ENCODE measurements at regions not wholly inside any gene's neighbourhood (a gene's known extent, or its start where the extent isn't known, plus 50 kb on each side); places are given as distances from the start of the nearest gene placed in this dataset.

GRCh38 chr11:127806501-127806900, 780.9 kb downstream of the ETS1 start (continued):
- TF ChIP-seq ZNF462 (CRISPR knock-in tag; IDR thresholded peaks at IDR 0.05) (no peak), ZNF331 (CRISPR knock-in tag; IDR thresholded peaks at IDR 0.05; ENCODE audit: low read depth) (no peak)

- H3K4me3 Mint-ChIP-seq, result no peak overlapping the region
- Histone ChIP-seq H3K4me2 (no peak overlapping the region), H4K20me1 (replicated peaks; ENCODE audit: insufficient read depth) (no peaks in the 10 kb centered on the region), H3K4me1 (ENCODE audit: insufficient read depth) (peaks cover 4% of the 10 kb centered on the region; the same call in 1 of the 2 replicates), H3F3A (replicated peaks; ENCODE audit: low read depth) (no peaks in the 10 kb centered on the region), H3K4me3 (no peak overlapping the region), H3K27ac (ENCODE audit: low read depth) (no peak overlapping the region), H3K79me2 (replicated peaks; ENCODE audit: insufficient read depth) (no peaks in the 10 kb centered on the region), H3K27me3 (ENCODE audit: insufficient read depth) (no peaks in the 10 kb centered on the region), H3K9me2 (ENCODE audit: insufficient read depth) (peaks cover 9% of the 10 kb centered on the region; the same call in 1 of the 2 replicates), H3K36me3 (ENCODE audit: insufficient read depth) (no peaks in the 10 kb centered on the region), H2AFZ (no peak overlapping the region)
- H3K27ac Mint-ChIP-seq, result no peak overlapping the region
- no peaks in the 10 kb centered on the region for H3K27me3 Mint-ChIP-seq (ENCODE audit: insufficient read depth, low read depth, poor library complexity)
- peaks cover 27% of the 10 kb centered on the region for H3K4me1 Mint-ChIP-seq
- DNase-seq (ENCODE audit: low spot score) (no peak), ATAC-seq (no peak)
- H3K9me3 Mint-ChIP-seq, result no peaks in the 10 kb centered on the region
- H3K36me3 Mint-ChIP-seq (ENCODE audit: low read depth), result no peaks in the 10 kb centered on the region
- TF ChIP-seq EZH2 (IDR thresholded peaks at IDR 0.05; ENCODE audit: low read depth, unreplicated experiment) (no peak), POLR2AphosphoS5 (IDR thresholded peaks at IDR 0.05; ENCODE audit: low read depth) (no peak), ETS1 (IDR thresholded peaks at IDR 0.05) (no peak), JUNB (IDR thresholded peaks at IDR 0.05; ENCODE audit: unreplicated experiment) (no peak), ZNF331 (CRISPR knock-in tag; IDR thresholded peaks at IDR 0.05; ENCODE audit: low read depth) (no peak), NANOG (IDR thresholded peaks at IDR 0.05; ENCODE audit: borderline replicate concordance) (no peak), EZH2phosphoT487 (IDR thresholded peaks at IDR 0.05; ENCODE audit: unreplicated experiment) (no peak), CREB1 (CRISPR knock-in tag; IDR thresholded peaks at IDR 0.05; ENCODE audit: low read depth) (no peak), ZNF462 (CRISPR knock-in tag; IDR thresholded peaks at IDR 0.05) (no peak), STAT1 (IDR thresholded peaks at IDR 0.05; ENCODE audit: unreplicated experiment) (no peak)
Observed at GRCh38 chr11:127805771-127806170, 781.6 kb downstream of the ETS1 start.

Data from GM23338 (cell line).